ENCODE measurements at regions not wholly inside any gene's neighbourhood (a gene's known extent, or its start where the extent isn't known, plus 50 kb on each side); places are given as distances from the start of the nearest gene placed in this dataset.

- no peak overlapping the region for H3K9ac ChIP-seq (ENCODE audit: control insufficient read depth, insufficient read depth, low read length)
- in situ Hi-C loops (cut with MboI) (no loop called here), intact Hi-C loops (cut with micrococcal nuclease; ENCODE audit: unreplicated experiment) (no loop called here)
- H3K4me1 ChIP-seq (ENCODE audit: control insufficient read depth, insufficient read depth, low read length) = no peaks in the 10 kb centered on the region
- ChIA-PET POLR2A (no interaction called here), SMC1A (ENCODE audit: uncharacterized antibody, unreplicated experiment) (no interaction called here), RAD21 (ENCODE audit: unreplicated experiment) (no interaction called here), CTCF (no interaction called here)
- no peak for ATAC-seq
- H3K27ac ChIP-seq (ENCODE audit: control insufficient read depth, insufficient read depth) = no peak overlapping the region
- H2AFZ ChIP-seq (ENCODE audit: control insufficient read depth, low read depth, low read length) = no peak overlapping the region
- H3K9me3 ChIP-seq (replicated peaks; ENCODE audit: control insufficient read depth, insufficient read depth, low read length) = no peaks in the 10 kb centered on the region
- TF ChIP-seq EZH2 (IDR thresholded peaks at IDR 0.05; ENCODE audit: borderline replicate concordance, control insufficient read depth, low read depth, low read length) (no peak), RBBP5 (conservative IDR thresholded peaks at IDR 0.05) (no peak), ZBED1 (IDR thresholded peaks at IDR 0.05; ENCODE audit: borderline replicate concordance) (no peak), MLLT1 (IDR thresholded peaks at IDR 0.05) (no peak)
- TF ChIP-seq, protein P1, sequence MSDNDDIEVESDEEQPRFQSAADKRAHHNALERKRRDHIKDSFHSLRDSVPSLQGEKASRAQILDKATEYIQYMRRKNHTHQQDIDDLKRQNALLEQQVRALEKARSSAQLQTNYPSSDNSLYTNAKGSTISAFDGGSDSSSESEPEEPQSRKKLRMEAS (IDR thresholded peaks at IDR 0.05; ENCODE audit: low read depth, low read length) = no peak
- no peak overlapping the region for H3K4me3 ChIP-seq
- no peaks in the 10 kb centered on the region for H4K20me1 ChIP-seq (ENCODE audit: control insufficient read depth, insufficient read depth)
- 81% methylated on average over 1 of the region's 1 CpG for WGBS (ENCODE audit: insufficient coverage, insufficient replicate concordance, low lambda C conversion rate, missing lambda C conversion rate)
- H3K4me2 ChIP-seq (ENCODE audit: control insufficient read depth, insufficient read depth) = no peak overlapping the region
- H3K79me2 ChIP-seq (ENCODE audit: control insufficient read depth, insufficient read depth, low read length) = no peaks in the 10 kb centered on the region
- BruUV-seq (replicated peaks) = no TSS peak
- H3K27me3 ChIP-seq (replicated peaks in 1 of 2; ENCODE audit: control insufficient read depth in 2 of 2, insufficient read depth in 2 of 2, low read length in 1 of 2) = no peaks in the 10 kb centered on the region
- H3K36me3 ChIP-seq (ENCODE audit: control insufficient read depth in 2 of 2, insufficient read depth in 2 of 2, low read length in 1 of 2) = no peaks in the 10 kb centered on the region
- no peak for FAIRE-seq
- DNase-seq (ENCODE audit: low read depth, low spot score) = no peak
Measured at GRCh38 chr9:29390859-29391258, 1817.6 kb upstream of the C9orf72 start.

- no peaks in the 10 kb centered on the region for H4K20me1 ChIP-seq (ENCODE audit: control insufficient read depth, insufficient read depth)
- no peak for FAIRE-seq
- 11% methylated on average over 2 of the region's 2 CpGs for WGBS (ENCODE audit: insufficient coverage, insufficient replicate concordance, low lambda C conversion rate, missing lambda C conversion rate)
Measured at GRCh38 chr9:29393064-29393463, 1819.8 kb upstream of the C9orf72 start.

More at GRCh38 chr9:29393064-29393463, 1819.8 kb upstream of the C9orf72 start:
- Histone ChIP-seq H3K9ac (ENCODE audit: control insufficient read depth, insufficient read depth, low read length) (no peak overlapping the region), H3K4me3 (no peak overlapping the region), H3K4me1 (ENCODE audit: control insufficient read depth, insufficient read depth, low read length) (no peaks in the 10 kb centered on the region), H3K4me2 (ENCODE audit: control insufficient read depth, insufficient read depth) (no peak overlapping the region), H3K27me3 (replicated peaks in 1 of 2; ENCODE audit: control insufficient read depth in 2 of 2, insufficient read depth in 2 of 2, low read length in 1 of 2) (no peaks in the 10 kb centered on the region), H3K79me2 (ENCODE audit: control insufficient read depth, insufficient read depth, low read length) (no peaks in the 10 kb centered on the region), H3K27ac (ENCODE audit: control insufficient read depth, insufficient read depth) (no peak overlapping the region), H2AFZ (ENCODE audit: control insufficient read depth, low read depth, low read length) (no peak overlapping the region), H3K36me3 (ENCODE audit: control insufficient read depth in 2 of 2, insufficient read depth in 2 of 2, low read length in 1 of 2) (no peaks in the 10 kb centered on the region), H3K9me3 (replicated peaks; ENCODE audit: control insufficient read depth, insufficient read depth, low read length) (no peaks in the 10 kb centered on the region)
- intact Hi-C loops (cut with micrococcal nuclease; ENCODE audit: unreplicated experiment) (no loop called here), in situ Hi-C loops (cut with MboI) (no loop called here)
- SMC1A ChIA-PET (ENCODE audit: uncharacterized antibody, unreplicated experiment) = no interaction called here
- POLR2A ChIA-PET = no interaction called here
- no TSS peak for BruUV-seq (replicated peaks)
- CTCF ChIA-PET = no interaction called here
- DNase-seq (ENCODE audit: low read depth, low spot score) (no peak), ATAC-seq (no peak)
- RAD21 ChIA-PET (ENCODE audit: unreplicated experiment) = no interaction called here
- TF ChIP-seq POLR2AphosphoS2 (IDR thresholded peaks at IDR 0.05; ENCODE audit: low read depth, low read length) = no peak
- TF ChIP-seq PRDM15 (CRISPR knock-in tag; IDR thresholded peaks at IDR 0.05) = no peak
- TF ChIP-seq USF2 (IDR thresholded peaks at IDR 0.05; ENCODE audit: borderline replicate concordance, low read depth, low read length) = no peak
- TF ChIP-seq SMAD1 (IDR thresholded peaks at IDR 0.05; ENCODE audit: low read depth, partially characterized antibody) = no peak
- TF ChIP-seq PAX8 (IDR thresholded peaks at IDR 0.05) = no peak
